Adrenal gland (tissue), 5 donors: ENCODE measurements at regions not wholly inside any gene's neighbourhood (a gene's known extent, or its start where the extent isn't known, plus 50 kb on each side); places are given as distances from the start of the nearest gene placed in this dataset.

Source experiments
- POLR2A ChIP-seq, 2 donors: fragments of 450-650 bp; IDR thresholded peaks; one replicate each; pipeline ENCODE4 v1.6.1; 2017; ENCODE audit warnings: antibody characterized with exemption in 2 of 2, mild to moderate bottlenecking in 2 of 2, moderate library complexity in 1 of 2
- TF ChIP-seq, protein P1 (sequence below), 6 experiments: fragments of 450-650 bp in 4 of 6; fragments of 200-600 bp in 2 of 6; sonication (generic) in 1 of 6; IDR thresholded peaks; 1 replicate in 5 of 6; 2 replicates in 1 of 6; pipeline versions ENCODE4 v1.5.1 to v1.8.0; 2016 to 2021; ENCODE audit warnings: antibody characterized with exemption in 6 of 6, mild to moderate bottlenecking in 2 of 6, moderate library complexity in 1 of 6
- donor health status: DM: no; HTN: no; CAD: no.

DNA sequence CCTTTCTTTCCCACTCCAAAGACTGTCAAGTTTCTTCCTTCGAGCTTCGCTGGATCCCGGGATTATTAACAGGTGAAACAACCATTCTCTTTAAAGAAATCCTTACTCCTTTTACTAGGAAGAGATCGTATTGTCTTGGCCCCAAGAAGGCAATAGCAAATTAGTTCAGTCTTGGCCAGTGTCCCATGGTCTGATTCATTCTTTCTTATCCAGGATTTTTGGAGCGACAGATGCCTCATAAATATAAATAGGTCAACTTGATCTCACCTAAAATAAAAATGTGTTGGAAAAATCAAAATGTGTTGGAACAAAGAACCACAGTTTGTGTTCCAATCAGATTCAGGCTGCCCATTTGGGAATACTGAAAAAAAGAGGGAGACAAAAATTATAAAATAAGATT lies 140.1 kb upstream of the TMEM108 start:
- TF ChIP-seq, protein P1, sequence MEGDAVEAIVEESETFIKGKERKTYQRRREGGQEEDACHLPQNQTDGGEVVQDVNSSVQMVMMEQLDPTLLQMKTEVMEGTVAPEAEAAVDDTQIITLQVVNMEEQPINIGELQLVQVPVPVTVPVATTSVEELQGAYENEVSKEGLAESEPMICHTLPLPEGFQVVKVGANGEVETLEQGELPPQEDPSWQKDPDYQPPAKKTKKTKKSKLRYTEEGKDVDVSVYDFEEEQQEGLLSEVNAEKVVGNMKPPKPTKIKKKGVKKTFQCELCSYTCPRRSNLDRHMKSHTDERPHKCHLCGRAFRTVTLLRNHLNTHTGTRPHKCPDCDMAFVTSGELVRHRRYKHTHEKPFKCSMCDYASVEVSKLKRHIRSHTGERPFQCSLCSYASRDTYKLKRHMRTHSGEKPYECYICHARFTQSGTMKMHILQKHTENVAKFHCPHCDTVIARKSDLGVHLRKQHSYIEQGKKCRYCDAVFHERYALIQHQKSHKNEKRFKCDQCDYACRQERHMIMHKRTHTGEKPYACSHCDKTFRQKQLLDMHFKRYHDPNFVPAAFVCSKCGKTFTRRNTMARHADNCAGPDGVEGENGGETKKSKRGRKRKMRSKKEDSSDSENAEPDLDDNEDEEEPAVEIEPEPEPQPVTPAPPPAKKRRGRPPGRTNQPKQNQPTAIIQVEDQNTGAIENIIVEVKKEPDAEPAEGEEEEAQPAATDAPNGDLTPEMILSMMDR (IDR thresholded peaks at IDR 0.05): no peak
- TF ChIP-seq POLR2A (IDR thresholded peaks at IDR 0.05): no peak
